ENCODE measurements at regions not wholly inside any gene's neighbourhood (a gene's known extent, or its start where the extent isn't known, plus 50 kb on each side); places are given as distances from the start of the nearest gene placed in this dataset.

- no peak for TF ChIP-seq EZH2phosphoT487 (IDR thresholded peaks at IDR 0.05; ENCODE audit: borderline replicate concordance, low read length)
- TF ChIP-seq, protein P1, sequence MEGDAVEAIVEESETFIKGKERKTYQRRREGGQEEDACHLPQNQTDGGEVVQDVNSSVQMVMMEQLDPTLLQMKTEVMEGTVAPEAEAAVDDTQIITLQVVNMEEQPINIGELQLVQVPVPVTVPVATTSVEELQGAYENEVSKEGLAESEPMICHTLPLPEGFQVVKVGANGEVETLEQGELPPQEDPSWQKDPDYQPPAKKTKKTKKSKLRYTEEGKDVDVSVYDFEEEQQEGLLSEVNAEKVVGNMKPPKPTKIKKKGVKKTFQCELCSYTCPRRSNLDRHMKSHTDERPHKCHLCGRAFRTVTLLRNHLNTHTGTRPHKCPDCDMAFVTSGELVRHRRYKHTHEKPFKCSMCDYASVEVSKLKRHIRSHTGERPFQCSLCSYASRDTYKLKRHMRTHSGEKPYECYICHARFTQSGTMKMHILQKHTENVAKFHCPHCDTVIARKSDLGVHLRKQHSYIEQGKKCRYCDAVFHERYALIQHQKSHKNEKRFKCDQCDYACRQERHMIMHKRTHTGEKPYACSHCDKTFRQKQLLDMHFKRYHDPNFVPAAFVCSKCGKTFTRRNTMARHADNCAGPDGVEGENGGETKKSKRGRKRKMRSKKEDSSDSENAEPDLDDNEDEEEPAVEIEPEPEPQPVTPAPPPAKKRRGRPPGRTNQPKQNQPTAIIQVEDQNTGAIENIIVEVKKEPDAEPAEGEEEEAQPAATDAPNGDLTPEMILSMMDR (conservative IDR thresholded peaks at IDR 0.05; ENCODE audit: low read depth, low read length): no peak
Observed at GRCh38 chr20:3297079-3297378, 58.0 kb upstream of the SLC4A11 start.
